ENCODE measurements at regions not wholly inside any gene's neighbourhood (a gene's known extent, or its start where the extent isn't known, plus 50 kb on each side); places are given as distances from the start of the nearest gene placed in this dataset.

GRCh38 chr7:25069900-25070443 is 55.1 kb downstream of the CYCS start:
- H3K4me3 ChIP-seq (ENCODE audit: low read length, poor library complexity, severe bottlenecking), result no peak overlapping the region
- H3K79me2 ChIP-seq (ENCODE audit: insufficient read depth, low read length), result no peaks in the 10 kb centered on the region
- H3K4me2 ChIP-seq (ENCODE audit: low read depth, low read length, poor library complexity, severe bottlenecking), result peak overlapping the region; percentile 48
- H3K9me2 ChIP-seq (replicated peaks; ENCODE audit: low read depth, low read length), result no peaks in the 10 kb centered on the region
- no peaks in the 10 kb centered on the region for H3K9me3 ChIP-seq (ENCODE audit: insufficient read depth, low read depth, low read length)
- peak overlapping the region; percentile 22; the same call in 1 of the 2 replicates for H2AFZ ChIP-seq (ENCODE audit: low read length)
- no peak overlapping the region for H3K9ac ChIP-seq (ENCODE audit: low read depth, low read length, poor library complexity, severe bottlenecking)
- H3K4me1 ChIP-seq (ENCODE audit: insufficient read depth, low read length, poor library complexity, severe bottlenecking), result peaks cover 8% of the 10 kb centered on the region
- H3K27me3 ChIP-seq (ENCODE audit: insufficient read depth, low read length, poor library complexity, severe bottlenecking), result no peaks in the 10 kb centered on the region
- no peaks in the 10 kb centered on the region for H3F3A ChIP-seq (ENCODE audit: low read depth)
- no peaks in the 10 kb centered on the region for H4K20me1 ChIP-seq (ENCODE audit: insufficient read depth, low read length, poor library complexity, severe bottlenecking)
- no peaks in the 10 kb centered on the region for H3K36me3 ChIP-seq (ENCODE audit: insufficient read depth, low read length)
- TF ChIP-seq CTCF (conservative IDR thresholded peaks at IDR 0.05; ENCODE audit: low read length) (peak; percentile 82), EZH2phosphoT487 (IDR thresholded peaks at IDR 0.05; ENCODE audit: borderline replicate concordance) (no peak)

DNA sequence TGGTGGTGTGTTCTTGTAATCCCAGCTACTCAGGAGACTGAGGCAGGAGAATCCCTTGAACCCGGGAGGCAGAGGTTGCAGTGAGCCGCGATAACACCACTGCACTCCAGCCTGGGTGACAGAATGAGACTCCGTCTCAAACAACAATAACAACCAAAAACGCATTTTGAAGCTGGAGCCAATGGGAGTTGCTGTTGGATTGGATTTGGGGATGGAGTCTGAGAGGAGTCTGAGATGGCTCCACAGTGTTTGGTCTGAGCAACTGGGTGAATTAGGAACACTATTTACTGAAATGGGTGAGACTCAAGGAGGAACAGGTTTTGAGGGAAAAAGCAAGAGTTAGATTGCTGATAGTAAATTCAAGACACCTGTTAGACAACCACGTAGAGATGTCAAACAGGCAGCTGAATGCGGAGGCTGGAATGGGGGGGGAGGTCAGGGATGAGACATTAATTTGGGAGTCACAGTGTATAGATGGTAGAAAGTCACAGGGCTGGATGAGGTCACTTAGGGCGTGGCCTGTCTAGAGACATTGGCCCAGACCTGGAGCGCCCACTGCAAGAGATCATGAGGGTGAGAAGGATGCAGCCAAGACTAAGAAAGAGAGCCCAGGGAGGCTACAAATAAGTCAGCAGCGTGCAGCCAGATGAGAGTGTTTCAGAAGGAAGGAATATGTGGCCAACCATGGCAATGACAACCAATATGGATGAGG is 56.4 kb downstream of the CYCS start:
- Histone ChIP-seq H3K4me3 (ENCODE audit: low read length, poor library complexity, severe bottlenecking) (no peak overlapping the region), H3F3A (ENCODE audit: low read depth) (no peaks in the 10 kb centered on the region), H2AFZ (ENCODE audit: low read length) (no peak overlapping the region), H3K27me3 (ENCODE audit: insufficient read depth, low read length, poor library complexity, severe bottlenecking) (no peaks in the 10 kb centered on the region), H3K9me2 (replicated peaks; ENCODE audit: low read depth, low read length) (no peaks in the 10 kb centered on the region), H4K20me1 (ENCODE audit: insufficient read depth, low read length, poor library complexity, severe bottlenecking) (no peaks in the 10 kb centered on the region), H3K79me2 (ENCODE audit: insufficient read depth, low read length) (no peaks in the 10 kb centered on the region), H3K9ac (ENCODE audit: low read depth, low read length, poor library complexity, severe bottlenecking) (no peak overlapping the region), H3K9me3 (ENCODE audit: insufficient read depth, low read depth, low read length) (no peaks in the 10 kb centered on the region), H3K4me2 (ENCODE audit: low read depth, low read length, poor library complexity, severe bottlenecking) (no peak overlapping the region), H3K4me1 (ENCODE audit: insufficient read depth, low read length, poor library complexity, severe bottlenecking) (peaks cover 8% of the 10 kb centered on the region), H3K36me3 (ENCODE audit: insufficient read depth, low read length) (no peaks in the 10 kb centered on the region)
- TF ChIP-seq CTCF (conservative IDR thresholded peaks at IDR 0.05; ENCODE audit: low read length), result no peak
- TF ChIP-seq EZH2phosphoT487 (IDR thresholded peaks at IDR 0.05; ENCODE audit: borderline replicate concordance), result no peak

GRCh38 chr7:25067726-25068501 is 57.1 kb downstream of the CYCS start:
- H3F3A ChIP-seq (ENCODE audit: low read depth), result no peaks in the 10 kb centered on the region
- H4K20me1 ChIP-seq (ENCODE audit: insufficient read depth, low read length, poor library complexity, severe bottlenecking), result no peaks in the 10 kb centered on the region
- H3K4me3 ChIP-seq (ENCODE audit: low read length, poor library complexity, severe bottlenecking), result no peak overlapping the region
- TF ChIP-seq EZH2phosphoT487 (IDR thresholded peaks at IDR 0.05; ENCODE audit: borderline replicate concordance), result no peak
- no peak for TF ChIP-seq CTCF (conservative IDR thresholded peaks at IDR 0.05; ENCODE audit: low read length)
- H3K9me3 ChIP-seq (ENCODE audit: insufficient read depth, low read depth, low read length), result no peaks in the 10 kb centered on the region
- no peaks in the 10 kb centered on the region for H3K9me2 ChIP-seq (replicated peaks; ENCODE audit: low read depth, low read length)
- H3K9ac ChIP-seq (ENCODE audit: low read depth, low read length, poor library complexity, severe bottlenecking), result no peak overlapping the region
- H2AFZ ChIP-seq (ENCODE audit: low read length), result no peak overlapping the region
- H3K27me3 ChIP-seq (ENCODE audit: insufficient read depth, low read length, poor library complexity, severe bottlenecking), result no peaks in the 10 kb centered on the region
- no peak overlapping the region for H3K4me2 ChIP-seq (ENCODE audit: low read depth, low read length, poor library complexity, severe bottlenecking)
- peaks cover 2% of the 10 kb centered on the region for H3K4me1 ChIP-seq (ENCODE audit: insufficient read depth, low read length, poor library complexity, severe bottlenecking)
- H3K79me2 ChIP-seq (ENCODE audit: insufficient read depth, low read length), result no peaks in the 10 kb centered on the region
- H3K36me3 ChIP-seq (ENCODE audit: insufficient read depth, low read length), result no peaks in the 10 kb centered on the region

Data from Loucy (cell line).